ENCODE measurements at regions not wholly inside any gene's neighbourhood (a gene's known extent, or its start where the extent isn't known, plus 50 kb on each side); places are given as distances from the start of the nearest gene placed in this dataset.

DNA sequence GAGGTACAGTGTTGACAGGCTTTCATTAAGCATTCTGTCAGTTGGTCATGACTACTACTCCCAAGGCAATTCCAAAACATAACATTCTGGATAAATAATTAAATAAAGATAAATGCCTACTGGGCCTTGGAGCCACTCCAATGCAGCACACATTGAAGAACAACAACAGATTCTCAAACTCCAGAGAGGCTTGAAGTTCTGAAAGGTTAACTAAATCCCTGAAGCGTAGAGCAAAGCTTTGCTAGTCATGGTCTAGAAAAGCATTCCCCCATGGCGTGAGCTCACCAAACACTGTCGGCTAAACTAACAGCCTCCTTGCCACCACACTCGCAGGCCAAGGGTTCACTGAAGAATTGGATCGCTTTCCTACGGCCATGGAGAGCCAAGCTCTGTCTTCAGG lies 268.0 kb downstream of the ATG4C start:
- Histone ChIP-seq H3K36me3 (no peaks in the 10 kb centered on the region), H3K9me3 (no peaks in the 10 kb centered on the region), H3K4me1 (no peaks in the 10 kb centered on the region), H3K4me3 (no peak overlapping the region), H3K27me3 (no peaks in the 10 kb centered on the region), H3K27ac (no peak overlapping the region)
- intact Hi-C loops (cut with DNase I; ENCODE audit: low total_unique reads) (no loop called here), in situ Hi-C loops (cut with MboI; ENCODE audit: low pct_ligation_motif_present in 1 of 4, low pct_unique_long_range_greater_than_20kb in 1 of 4, low sequenced_read_pairs in 3 of 4) (no loop called here)
- 84% methylated on average over 6 of the region's 6 CpGs; no CpG with 5 or more reads in 1 of the 2 donors for WGBS, 2 donors (ENCODE audit: low coverage in 1 of 2)
- DNase-seq: no peak
- no peak for TF ChIP-seq POLR2AphosphoS5 (IDR thresholded peaks at IDR 0.05)
- TF ChIP-seq EP300 (IDR thresholded peaks at IDR 0.05; ENCODE audit: low read depth): no peak
- TF ChIP-seq, protein P1, sequence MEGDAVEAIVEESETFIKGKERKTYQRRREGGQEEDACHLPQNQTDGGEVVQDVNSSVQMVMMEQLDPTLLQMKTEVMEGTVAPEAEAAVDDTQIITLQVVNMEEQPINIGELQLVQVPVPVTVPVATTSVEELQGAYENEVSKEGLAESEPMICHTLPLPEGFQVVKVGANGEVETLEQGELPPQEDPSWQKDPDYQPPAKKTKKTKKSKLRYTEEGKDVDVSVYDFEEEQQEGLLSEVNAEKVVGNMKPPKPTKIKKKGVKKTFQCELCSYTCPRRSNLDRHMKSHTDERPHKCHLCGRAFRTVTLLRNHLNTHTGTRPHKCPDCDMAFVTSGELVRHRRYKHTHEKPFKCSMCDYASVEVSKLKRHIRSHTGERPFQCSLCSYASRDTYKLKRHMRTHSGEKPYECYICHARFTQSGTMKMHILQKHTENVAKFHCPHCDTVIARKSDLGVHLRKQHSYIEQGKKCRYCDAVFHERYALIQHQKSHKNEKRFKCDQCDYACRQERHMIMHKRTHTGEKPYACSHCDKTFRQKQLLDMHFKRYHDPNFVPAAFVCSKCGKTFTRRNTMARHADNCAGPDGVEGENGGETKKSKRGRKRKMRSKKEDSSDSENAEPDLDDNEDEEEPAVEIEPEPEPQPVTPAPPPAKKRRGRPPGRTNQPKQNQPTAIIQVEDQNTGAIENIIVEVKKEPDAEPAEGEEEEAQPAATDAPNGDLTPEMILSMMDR (IDR thresholded peaks at IDR 0.05): no peak
- TF ChIP-seq POLR2A (IDR thresholded peaks at IDR 0.05): no peak

DNA sequence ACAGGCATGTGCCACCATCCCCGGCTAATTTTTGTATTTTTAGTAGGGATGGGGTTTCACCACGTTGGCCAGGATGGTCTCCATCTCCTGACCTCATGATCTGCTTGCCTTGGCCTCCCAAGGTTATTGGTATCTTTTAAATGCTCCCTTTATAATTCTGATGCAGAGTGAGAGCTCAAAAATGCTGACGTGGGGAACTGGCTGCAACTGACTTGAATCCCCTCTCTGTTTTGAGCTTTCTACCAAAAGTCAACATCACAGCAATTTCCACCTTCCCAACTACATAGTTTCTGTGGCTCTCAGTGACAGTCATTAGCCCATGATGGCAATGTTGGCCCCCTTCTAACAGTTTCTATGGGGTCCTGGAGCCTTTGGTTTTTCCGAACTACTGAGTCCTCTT lies 268.2 kb upstream of the FOXD3 start:
- DNase-seq: no peak
- Histone ChIP-seq H3K9me3 (no peaks in the 10 kb centered on the region), H3K27ac (no peak overlapping the region), H3K36me3 (no peaks in the 10 kb centered on the region), H3K4me3 (no peak overlapping the region), H3K4me1 (no peaks in the 10 kb centered on the region), H3K27me3 (no peaks in the 10 kb centered on the region)
- intact Hi-C loops (cut with DNase I; ENCODE audit: low total_unique reads) (no loop called here), in situ Hi-C loops (cut with MboI; ENCODE audit: low pct_ligation_motif_present in 1 of 4, low pct_unique_long_range_greater_than_20kb in 1 of 4, low sequenced_read_pairs in 3 of 4) (no loop called here)
- 53 to 80% methylated on average over 3 to 4 of the region's 4 CpGs for WGBS, 2 donors (ENCODE audit: low coverage in 1 of 2)
- no peak for TF ChIP-seq POLR2A (IDR thresholded peaks at IDR 0.05)
- TF ChIP-seq, protein P1 (IDR thresholded peaks at IDR 0.05): no peak
- no peak for TF ChIP-seq EP300 (IDR thresholded peaks at IDR 0.05; ENCODE audit: low read depth)
- TF ChIP-seq POLR2AphosphoS5 (IDR thresholded peaks at IDR 0.05): no peak

DNA sequence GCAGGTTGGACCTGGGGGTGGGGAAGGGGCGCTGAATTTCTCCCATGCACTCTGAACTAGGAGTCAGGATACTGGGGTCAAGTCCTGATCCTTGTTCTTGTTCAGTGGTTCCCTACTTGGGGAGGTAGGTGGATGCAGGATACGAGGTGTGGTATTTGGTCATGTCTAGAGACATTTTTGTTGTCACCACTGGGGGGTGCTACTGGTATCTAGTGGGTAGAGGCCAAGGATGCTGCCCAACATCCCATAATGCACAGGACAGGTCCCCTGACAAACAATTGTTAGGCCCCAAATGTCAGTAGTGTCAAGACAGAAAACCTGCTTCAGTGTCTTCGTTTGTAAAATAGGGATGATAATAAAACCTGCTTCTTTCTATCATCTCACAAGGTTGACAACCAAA lies 259.0 kb upstream of the FOXD3 start:
- TF ChIP-seq, protein P1 (IDR thresholded peaks at IDR 0.05): no peak
- in situ Hi-C loops (cut with MboI; ENCODE audit: low pct_ligation_motif_present in 1 of 4, low pct_unique_long_range_greater_than_20kb in 1 of 4, low sequenced_read_pairs in 3 of 4): no loop called here
- 58 to 63% methylated on average over 2 to 3 of the region's 3 CpGs for WGBS, 2 donors (ENCODE audit: low coverage in 1 of 2)
- DNase-seq: no peak
- no peaks in the 10 kb centered on the region for H3K27me3 ChIP-seq
- H3K4me1 ChIP-seq: no peaks in the 10 kb centered on the region
- intact Hi-C loops (cut with DNase I; ENCODE audit: low total_unique reads): no loop called here
- no peak overlapping the region for H3K27ac ChIP-seq
- no peak overlapping the region for H3K4me3 ChIP-seq
- no peaks in the 10 kb centered on the region for H3K9me3 ChIP-seq
- no peaks in the 10 kb centered on the region for H3K36me3 ChIP-seq

DNA sequence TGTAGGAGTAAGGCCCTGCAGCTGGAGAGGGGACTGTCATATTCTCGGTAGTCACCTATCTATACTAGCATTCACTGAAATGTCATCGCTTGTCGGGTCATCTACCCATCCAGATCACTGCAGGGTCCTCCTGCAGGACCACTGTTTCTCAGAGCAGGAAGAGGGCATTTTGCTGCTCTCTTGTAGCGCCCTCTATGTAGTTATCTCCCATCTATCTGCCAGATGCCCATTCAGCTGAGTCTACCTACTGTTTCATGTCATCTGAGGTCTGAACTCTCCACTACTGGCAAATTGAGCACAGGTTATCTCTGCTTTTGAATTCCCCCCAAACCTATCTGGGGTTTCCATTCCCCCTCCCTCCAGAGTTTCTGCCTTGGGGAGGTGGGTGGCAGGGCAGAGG lies 258.2 kb upstream of the FOXD3 start:
- Histone ChIP-seq H3K27me3 (no peaks in the 10 kb centered on the region), H3K27ac (no peak overlapping the region), H3K4me1 (no peaks in the 10 kb centered on the region), H3K4me3 (no peak overlapping the region), H3K36me3 (no peaks in the 10 kb centered on the region), H3K9me3 (no peaks in the 10 kb centered on the region)
- no peak for DNase-seq
- no peak for TF ChIP-seq POLR2AphosphoS5 (IDR thresholded peaks at IDR 0.05)
- TF ChIP-seq, protein P1 (IDR thresholded peaks at IDR 0.05): no peak
- no peak for TF ChIP-seq POLR2A (IDR thresholded peaks at IDR 0.05)
- no peak for TF ChIP-seq EP300 (IDR thresholded peaks at IDR 0.05; ENCODE audit: low read depth)
- intact Hi-C loops (cut with DNase I; ENCODE audit: low total_unique reads): no loop called here
- WGBS, 2 donors (ENCODE audit: low coverage in 1 of 2): 75 to 84% methylated on average over 2 to 4 of the region's 4 CpGs
- in situ Hi-C loops (cut with MboI; ENCODE audit: low pct_ligation_motif_present in 1 of 4, low pct_unique_long_range_greater_than_20kb in 1 of 4, low sequenced_read_pairs in 3 of 4): no loop called here

All from transverse colon (tissue), 4 donors.